Epithelial cell of esophagus (primary cell): ENCODE measurements at regions not wholly inside any gene's neighbourhood (a gene's known extent, or its start where the extent isn't known, plus 50 kb on each side); places are given as distances from the start of the nearest gene placed in this dataset.
"Not testable (repeated sequence)": the region's sequence is repeated elsewhere in the genome, so short reads cannot be mapped to it uniquely, and the experiment has no call there.

ENCODE experiments used
- DNase-seq: peaks from one replicate; pipeline ENCODE4 v3.0.0; 2010; ENCODE audit warnings: low read depth
- H3K4me3 ChIP-seq: 2 replicates; pipeline ENCODE4 v1.5.1; 2011; ENCODE audit warnings: mild to moderate bottlenecking, low read length, control low read depth
- TF ChIP-seq, protein P1 (sequence below): IDR thresholded peaks from 2 replicates; pipeline ENCODE4 v1.5.1; 2011; ENCODE audit warnings: low read depth, mild to moderate bottlenecking, low read length, control low read depth, inconsistent platforms; ENCODE audit not compliant: insufficient read depth; ENCODE audit errors: missing control alignments

DNA sequence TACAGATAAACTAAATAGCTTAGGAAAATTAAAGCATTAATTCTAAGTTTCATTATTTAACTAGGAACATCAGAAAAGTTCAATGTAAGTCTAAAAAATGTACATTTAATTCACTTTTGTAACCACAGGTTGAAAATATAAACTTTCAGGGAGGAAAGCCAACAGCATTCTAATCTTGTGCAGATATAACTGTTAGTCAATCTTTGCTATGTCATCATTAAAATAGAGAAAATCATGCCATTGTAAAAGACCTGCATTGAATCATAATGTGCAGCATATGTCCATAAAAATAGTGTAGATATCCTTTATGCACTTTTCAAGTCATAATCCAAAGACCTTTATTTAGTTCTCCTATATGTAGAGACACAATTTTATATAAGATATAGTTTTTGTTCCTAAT lies 207.3 kb downstream of the ALG10B start:
- DNase-seq = no peak
- H3K4me3 ChIP-seq = no peak overlapping the region
- TF ChIP-seq, protein P1, sequence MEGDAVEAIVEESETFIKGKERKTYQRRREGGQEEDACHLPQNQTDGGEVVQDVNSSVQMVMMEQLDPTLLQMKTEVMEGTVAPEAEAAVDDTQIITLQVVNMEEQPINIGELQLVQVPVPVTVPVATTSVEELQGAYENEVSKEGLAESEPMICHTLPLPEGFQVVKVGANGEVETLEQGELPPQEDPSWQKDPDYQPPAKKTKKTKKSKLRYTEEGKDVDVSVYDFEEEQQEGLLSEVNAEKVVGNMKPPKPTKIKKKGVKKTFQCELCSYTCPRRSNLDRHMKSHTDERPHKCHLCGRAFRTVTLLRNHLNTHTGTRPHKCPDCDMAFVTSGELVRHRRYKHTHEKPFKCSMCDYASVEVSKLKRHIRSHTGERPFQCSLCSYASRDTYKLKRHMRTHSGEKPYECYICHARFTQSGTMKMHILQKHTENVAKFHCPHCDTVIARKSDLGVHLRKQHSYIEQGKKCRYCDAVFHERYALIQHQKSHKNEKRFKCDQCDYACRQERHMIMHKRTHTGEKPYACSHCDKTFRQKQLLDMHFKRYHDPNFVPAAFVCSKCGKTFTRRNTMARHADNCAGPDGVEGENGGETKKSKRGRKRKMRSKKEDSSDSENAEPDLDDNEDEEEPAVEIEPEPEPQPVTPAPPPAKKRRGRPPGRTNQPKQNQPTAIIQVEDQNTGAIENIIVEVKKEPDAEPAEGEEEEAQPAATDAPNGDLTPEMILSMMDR = no peak

- TF ChIP-seq, protein P1 = no peak
- H3K4me3 ChIP-seq = no peak overlapping the region
- peak; percentile 34 for DNase-seq
Measured at GRCh38 chr12:38527631-38528030, 211.1 kb downstream of the ALG10B start.

DNA sequence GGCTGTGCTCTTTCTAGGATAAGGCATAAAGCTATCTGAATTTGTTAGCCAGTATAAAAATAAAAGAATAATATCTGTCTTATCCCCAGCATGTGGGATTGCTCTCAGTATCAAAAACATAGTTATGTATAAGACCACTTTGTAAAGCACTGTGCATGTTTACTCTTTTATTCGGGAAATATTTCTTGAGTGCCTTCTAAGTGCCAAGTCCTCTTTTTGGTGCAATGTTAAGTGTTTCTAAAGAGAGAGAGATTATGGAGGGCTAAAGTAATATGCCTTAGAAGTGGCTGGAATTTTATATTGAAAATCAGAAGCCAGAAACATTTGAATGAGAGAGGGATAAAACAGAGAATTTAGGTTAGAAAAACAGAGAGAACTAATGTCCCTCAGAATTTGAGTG lies 212.0 kb downstream of the ALG10B start:
- H3K4me3 ChIP-seq = no peak overlapping the region
- TF ChIP-seq, protein P1 = no peak
- DNase-seq = no peak

DNA sequence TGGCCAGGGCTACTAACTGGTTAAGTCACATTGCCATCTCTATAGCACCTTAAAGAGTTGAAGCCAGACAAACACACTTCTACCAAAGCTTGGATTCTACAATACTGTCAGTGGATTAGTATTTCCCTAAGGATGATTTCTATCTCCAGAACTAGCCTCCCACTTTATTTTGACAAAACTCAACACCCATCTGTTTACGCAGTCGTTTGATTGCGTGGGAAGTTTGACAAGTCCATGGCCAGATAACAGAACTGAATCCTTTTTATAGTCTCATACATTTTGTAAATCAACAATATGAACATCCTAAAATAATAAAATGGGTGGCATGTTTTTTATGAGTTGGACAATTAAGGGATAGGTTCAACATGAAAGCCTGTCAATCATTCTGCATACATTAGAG lies 212.7 kb downstream of the ALG10B start:
- DNase-seq, H3K4me3 ChIP-seq: not testable (repeated sequence)

DNA sequence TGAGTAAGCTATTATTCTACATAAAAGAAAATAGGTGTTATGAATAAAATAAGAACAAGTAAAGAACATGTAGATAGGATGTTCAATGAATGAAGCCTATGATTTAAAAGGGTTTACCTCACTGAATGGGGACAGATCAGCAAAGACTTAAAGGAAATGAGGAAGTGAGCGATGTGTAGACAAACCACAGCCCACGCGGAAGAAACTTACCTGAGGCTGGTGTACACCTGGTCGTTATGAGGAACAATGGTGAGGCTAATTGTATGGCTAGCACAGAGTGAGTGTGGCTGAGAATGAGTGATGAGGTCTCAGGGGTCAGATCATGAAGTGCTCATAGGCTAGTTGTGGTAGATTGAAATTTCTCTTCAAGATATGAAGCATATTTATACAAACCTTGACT lies 221.7 kb downstream of the ALG10B start:
- DNase-seq = no peak
- no peak overlapping the region for H3K4me3 ChIP-seq
- TF ChIP-seq, protein P1 = no peak

- DNase-seq = no peak
- TF ChIP-seq, protein P1 = no peak
- H3K4me3 ChIP-seq = no peak overlapping the region
Measured at GRCh38 chr12:38540156-38540555, 223.6 kb downstream of the ALG10B start.

GRCh38 chr12:38541849-38542248 lies 225.3 kb downstream of the ALG10B start:
- DNase-seq = no peak
- no peak overlapping the region for H3K4me3 ChIP-seq
- TF ChIP-seq, protein P1 = no peak

GRCh38 chr12:38543151-38543550 lies 226.6 kb downstream of the ALG10B start:
- H3K4me3 ChIP-seq = no peak overlapping the region
- TF ChIP-seq, protein P1 = no peak
- DNase-seq = peak; percentile 11
